GM21619 (cell line): ENCODE measurements at regions not wholly inside any gene's neighbourhood (a gene's known extent, or its start where the extent isn't known, plus 50 kb on each side); places are given as distances from the start of the nearest gene placed in this dataset.

Experiments used
- ATAC-seq: cut with Tn5 transposase; IDR thresholded peaks from one replicate; pipeline ENCODE4 v1.9.1; 2021; ENCODE audit not compliant: unreplicated experiment

GRCh38 chr12:115474539-115475353 lies 790.8 kb upstream of the TBX3 start:
- ATAC-seq: no peak

- no peak for ATAC-seq
Measured at GRCh38 chr12:115473257-115473956, 789.4 kb upstream of the TBX3 start.

DNA sequence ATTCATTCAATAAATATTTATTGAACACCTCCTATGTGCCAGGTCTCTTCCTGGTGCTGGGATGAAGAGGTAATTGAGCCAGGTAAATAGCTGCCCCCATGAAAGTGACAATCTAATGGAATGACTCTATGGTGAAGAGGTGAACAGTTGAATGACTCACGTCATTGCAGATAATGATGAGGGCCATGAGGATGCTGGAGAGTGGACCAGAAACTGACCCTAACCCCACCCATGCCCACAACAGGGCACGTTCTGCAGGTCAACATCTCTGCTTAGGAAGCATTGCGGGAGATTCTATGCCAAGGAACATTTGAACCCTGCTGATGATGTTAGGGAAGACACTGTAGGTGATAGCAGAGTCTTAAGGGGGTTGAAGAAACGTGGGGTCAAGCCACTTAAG lies 788.9 kb upstream of the TBX3 start:
- ATAC-seq: no peak

DNA sequence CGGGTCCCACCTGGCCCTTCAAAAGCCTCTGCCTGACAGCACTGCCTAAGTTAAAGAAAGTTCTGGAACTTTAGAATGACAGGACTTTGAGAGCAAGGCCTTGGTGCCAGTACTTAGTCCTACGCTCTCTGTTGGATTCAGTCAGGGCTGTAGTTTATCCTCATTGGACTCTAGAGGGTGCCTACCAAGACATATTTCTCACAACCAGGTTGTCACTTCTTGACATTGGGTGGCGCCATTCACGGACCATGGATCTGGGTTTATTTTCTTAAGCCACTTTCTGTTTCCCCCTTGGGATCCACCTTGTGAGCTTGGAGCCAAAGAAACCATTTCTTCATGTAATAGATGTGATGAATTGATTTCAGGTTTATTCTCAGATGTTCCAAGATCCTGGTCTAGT lies 787.0 kb upstream of the TBX3 start:
- ATAC-seq: no peak

DNA sequence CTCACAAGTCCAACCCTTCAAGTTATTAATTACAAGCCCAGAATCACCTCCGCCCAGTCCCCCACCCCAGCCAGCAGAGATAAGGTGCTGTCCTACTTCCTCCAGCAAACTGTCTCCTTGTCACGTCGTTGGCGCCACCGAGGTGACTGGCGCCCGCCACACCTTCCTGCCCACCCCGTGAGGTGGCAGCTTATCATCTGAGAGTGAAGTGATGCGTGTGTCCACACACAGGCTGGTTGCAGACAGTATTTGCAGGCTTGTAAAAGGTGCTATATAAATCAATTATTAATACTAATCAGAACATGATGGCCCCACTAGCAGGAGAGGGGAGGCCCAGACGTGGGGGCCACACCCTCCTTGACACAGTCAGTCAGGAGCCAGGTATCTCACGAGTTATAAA lies 786.6 kb upstream of the TBX3 start:
- ATAC-seq: no peak

DNA sequence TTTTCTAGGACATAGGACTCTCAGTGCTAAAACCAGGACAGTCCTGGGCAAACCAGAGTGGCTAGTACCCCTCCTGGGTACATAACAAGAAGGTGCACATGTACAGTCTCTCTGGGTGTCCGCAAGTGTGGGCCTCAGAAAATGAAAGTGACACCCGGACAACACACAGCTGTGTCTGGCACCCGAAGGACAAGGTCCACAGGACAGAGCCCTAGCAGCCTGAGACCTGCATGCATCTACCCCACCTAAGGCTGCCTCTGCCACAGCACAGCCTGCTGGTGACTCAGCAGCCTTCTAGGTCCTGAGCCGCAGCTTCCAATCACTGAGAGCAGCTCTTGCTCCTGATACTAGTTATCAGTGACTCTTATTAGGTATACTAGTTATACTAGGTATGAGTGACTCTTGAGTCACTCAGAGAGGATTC lies 784.1 kb upstream of the TBX3 start:
- ATAC-seq: no peak

GRCh38 chr12:115467531-115467930 lies 783.6 kb upstream of the TBX3 start:
- ATAC-seq: no peak

DNA sequence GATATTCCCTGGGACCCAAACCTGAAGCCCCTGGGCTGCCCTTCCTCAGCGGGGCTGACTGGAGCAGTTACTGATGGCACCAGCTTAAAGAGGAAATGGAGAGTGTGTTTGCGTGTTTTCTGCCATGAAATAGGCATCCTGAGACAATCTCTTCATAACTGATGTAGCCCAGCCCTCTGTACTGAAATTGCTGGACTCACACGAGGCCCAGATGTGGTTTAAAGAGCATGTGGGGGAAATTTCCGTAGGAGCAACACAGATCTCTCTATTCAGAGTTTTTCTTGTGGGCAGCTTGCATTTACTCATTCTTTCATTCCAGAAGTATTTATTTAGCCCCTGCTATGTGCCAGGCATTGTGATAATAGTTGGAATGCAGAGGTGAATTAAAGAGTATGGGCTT lies 782.1 kb upstream of the TBX3 start:
- ATAC-seq: no peak

DNA sequence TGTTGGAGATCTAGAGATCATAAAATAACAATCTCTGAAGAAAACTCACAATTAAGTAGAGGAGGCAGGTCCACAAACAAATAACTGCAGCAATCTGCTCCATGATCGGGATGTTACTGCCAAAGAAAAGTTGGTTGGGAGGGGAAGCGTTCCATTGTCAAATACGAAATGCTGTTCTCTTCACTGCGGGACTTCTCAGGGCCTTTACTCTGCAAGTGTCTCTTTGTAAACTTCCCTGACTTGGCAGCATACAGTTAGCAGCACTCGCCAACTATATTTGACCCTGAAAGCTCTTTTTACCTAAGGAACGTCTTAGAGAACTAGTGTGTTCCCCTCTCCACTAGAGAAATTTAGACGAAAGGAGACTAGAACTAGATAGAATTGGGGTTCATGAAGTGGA lies 780.7 kb upstream of the TBX3 start:
- no peak for ATAC-seq

- ATAC-seq: no peak
Measured at GRCh38 chr12:115464111-115464581, 780.2 kb upstream of the TBX3 start.

- no peak for ATAC-seq
Measured at GRCh38 chr12:115461401-115461800, 777.4 kb upstream of the TBX3 start.

DNA sequence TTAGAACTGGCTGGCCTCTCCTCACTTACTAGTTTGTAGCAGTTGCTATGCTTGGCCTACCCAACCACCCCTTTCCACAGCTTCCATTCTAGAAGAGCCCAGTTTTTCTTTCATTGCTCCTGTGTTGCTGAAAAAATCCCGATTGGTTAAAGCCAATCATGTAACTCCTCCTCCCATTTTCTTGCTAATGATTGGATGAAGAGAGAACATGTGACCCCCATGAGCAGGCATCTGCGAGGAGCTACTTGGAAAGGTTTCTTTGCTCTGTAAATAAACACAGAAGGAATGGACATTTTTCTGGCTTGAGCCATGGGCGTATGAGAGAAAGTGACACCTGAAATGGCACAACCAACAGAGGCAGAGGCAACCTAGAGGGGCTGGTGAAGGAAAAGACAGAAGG lies 773.8 kb upstream of the TBX3 start:
- ATAC-seq: no peak

DNA sequence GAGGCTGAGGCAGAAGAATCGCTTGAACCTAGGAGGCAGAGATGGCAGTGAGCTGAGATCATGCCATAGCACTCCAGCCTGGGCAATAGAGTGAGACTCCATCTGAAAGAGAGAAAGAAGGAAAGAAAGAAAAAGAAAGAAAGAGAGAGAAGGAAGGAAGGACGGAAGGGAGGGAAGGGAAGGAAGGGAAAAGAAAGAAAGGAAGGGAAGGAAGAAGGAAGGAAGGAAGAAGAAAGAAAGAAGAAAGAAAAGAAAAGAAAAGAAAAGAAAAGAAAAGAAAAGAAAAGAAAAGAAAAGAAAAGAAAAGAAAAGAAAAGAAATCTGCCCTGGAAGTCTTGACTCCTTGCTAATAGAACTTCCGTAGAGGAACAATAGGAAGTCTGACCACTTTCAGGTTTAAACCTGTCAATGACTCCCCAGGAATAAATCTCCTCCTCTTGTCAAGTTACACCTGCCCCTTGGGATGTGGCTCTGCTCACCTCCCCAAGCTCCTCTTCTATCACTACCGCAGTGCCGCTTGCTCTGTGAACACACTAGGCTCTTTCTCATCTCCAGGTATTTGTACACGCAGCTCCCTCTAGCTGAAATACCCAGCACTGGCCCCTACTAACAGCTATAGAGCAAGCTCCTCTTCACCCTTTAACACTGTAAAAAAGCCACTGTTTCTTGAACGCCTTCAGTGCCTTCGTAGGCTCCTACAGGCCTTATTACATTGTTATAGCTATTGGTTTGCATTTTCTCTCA lies 773.1 kb upstream of the TBX3 start:
- ATAC-seq: no peak

DNA sequence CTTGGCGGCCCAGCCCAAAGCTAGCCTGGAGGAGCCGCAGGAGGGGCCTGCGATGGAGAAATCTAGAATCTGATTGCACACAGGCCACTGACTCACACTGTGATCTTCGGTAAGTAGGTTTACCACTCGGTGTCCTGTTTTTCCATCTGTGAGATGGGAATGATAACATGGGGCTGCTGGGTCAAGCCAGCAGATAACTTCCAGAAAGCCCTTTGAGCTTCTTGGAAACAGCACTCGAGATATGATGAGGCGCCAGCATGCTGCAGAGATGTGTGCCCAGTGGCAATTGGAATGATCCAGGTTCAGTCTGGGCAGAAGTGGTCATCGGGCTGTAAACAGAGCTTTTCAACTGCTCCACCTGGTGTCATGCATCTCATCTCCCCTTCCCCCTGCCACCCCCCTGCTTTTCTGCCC lies 771.3 kb upstream of the TBX3 start:
- no peak for ATAC-seq

- no peak for ATAC-seq
Measured at GRCh38 chr12:115452751-115453281, 768.8 kb upstream of the TBX3 start.

DNA sequence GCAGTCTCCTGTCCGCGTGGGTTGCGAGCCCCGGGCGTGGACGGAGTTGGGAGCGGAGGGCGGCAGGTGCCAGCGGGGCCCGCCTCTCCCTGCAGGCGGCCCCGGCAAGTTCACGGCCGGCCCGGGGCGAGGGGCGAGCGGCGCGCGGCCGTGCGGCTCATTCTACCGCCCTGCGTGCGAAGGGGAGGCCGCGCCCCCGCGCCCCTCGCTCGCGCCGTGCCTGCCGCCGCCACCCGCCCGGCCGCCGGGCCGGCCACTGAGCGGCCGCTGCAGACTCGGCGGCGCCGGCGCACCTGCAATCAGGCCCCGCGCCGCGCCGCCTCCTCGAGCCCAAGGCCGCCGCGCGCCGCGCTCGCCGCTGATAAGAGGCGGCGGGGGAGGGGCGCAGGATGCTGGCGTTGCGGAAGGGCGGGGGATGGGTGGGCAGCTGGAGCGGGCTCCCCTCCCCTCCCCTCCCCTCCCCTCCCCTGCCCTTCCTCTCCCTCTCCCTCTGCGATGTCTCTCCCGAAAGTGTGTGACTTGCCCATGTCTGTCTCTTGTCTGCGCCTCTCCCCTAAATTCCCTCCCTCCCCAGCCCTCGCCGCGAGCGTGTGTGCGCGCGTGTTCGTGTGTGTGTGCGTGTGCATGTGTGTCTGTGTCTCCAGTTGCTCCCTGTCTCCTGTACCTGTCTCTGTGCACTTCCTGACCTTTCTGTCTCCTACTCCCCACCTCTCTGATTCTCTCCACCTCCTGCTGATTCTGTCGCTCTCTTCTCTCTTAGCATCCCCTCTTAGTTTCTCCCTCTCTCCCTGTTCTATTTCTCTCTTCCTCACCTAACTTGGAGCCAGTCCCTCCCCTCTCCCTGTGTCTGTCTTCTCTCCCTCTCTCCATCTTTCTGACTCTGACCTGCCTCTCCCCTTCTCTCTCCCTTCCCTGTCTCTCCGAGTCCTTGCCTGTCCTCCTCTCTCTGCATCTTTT lies 768.1 kb upstream of the TBX3 start:
- no peak for ATAC-seq

- ATAC-seq: no peak
Measured at GRCh38 chr12:115451151-115451779, 767.3 kb upstream of the TBX3 start.

- ATAC-seq: no peak
Measured at GRCh38 chr12:115450710-115451109, 766.7 kb upstream of the TBX3 start.

- ATAC-seq: no peak
Measured at GRCh38 chr12:115450017-115450416, 766.0 kb upstream of the TBX3 start.

DNA sequence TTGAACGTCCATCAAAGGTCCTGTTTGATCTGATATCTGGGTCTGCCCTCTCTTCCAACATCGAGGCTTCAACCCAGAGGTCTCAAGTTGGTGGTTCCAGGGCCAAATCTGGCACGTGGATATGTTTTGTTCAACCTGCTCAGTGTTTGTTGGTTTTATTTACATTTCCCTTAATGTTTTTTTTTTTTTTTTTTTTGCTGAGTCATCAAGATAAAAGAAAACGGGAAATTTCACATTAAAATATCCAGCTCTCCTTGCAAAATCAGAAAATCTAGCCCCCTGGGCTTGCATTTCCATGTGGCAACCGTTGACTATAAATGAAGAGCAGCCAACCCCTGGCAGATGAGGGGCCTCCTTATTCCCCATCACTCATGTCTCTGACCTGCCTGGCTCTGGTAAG lies 765.6 kb upstream of the TBX3 start:
- no peak for ATAC-seq
